ENCODE measurements at regions not wholly inside any gene's neighbourhood (a gene's known extent, or its start where the extent isn't known, plus 50 kb on each side); places are given as distances from the start of the nearest gene placed in this dataset.
A peak's percentile ranks its signal among the peaks of the same experiment; 100 is the strongest.

DNA sequence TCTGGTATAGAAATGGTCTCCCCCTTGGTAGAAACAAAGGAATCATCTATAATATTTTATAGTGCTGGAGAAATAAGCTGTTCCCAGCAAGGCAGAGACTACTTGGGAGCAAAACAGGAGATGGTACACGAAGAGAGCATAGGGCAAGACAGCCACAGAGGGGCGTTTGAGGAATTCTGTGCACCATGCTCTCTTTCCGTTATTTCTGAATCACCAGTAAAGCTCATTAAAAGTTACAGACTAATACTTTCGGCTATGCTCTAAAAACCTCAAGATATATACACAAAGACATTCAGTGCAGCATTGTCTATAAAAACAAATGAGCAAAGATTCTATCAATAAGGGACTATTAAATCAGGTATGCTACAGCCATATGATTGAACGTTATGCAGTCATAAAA lies 68.5 kb upstream of the FHIP2A start:
- Histone ChIP-seq H3K4me2 (no peak overlapping the region), H2AFZ (no peak overlapping the region), H3K79me2 (no peaks in the 10 kb centered on the region), H3K36me3 (replicated peaks; ENCODE audit: insufficient read depth, low read depth) (no peaks in the 10 kb centered on the region), H4K20me1 (ENCODE audit: insufficient read depth, poor library complexity, severe bottlenecking) (no peaks in the 10 kb centered on the region), H3K9me3 (ENCODE audit: low read depth) (no peaks in the 10 kb centered on the region), H3K4me1 (ENCODE audit: insufficient read depth) (peaks cover 7% of the 10 kb centered on the region), H3K27me3 (no peaks in the 10 kb centered on the region), H3K4me3 (no peak overlapping the region), H3K9me2 (replicated peaks; ENCODE audit: insufficient read depth) (no peaks in the 10 kb centered on the region), H3K27ac (no peak overlapping the region)
- 71% methylated on average over 5 of the region's 5 CpGs for WGBS (ENCODE audit: low lambda C conversion rate, missing lambda C conversion rate)
- DNase-seq (ENCODE audit: low spot score), result no peak
- TF ChIP-seq EZH2phosphoT487 (IDR thresholded peaks at IDR 0.05; ENCODE audit: low read depth, severe bottlenecking, unreplicated experiment) (no peak), EZH2 (IDR thresholded peaks at IDR 0.05; ENCODE audit: borderline replicate concordance) (no peak)
- TF ChIP-seq, protein P1, sequence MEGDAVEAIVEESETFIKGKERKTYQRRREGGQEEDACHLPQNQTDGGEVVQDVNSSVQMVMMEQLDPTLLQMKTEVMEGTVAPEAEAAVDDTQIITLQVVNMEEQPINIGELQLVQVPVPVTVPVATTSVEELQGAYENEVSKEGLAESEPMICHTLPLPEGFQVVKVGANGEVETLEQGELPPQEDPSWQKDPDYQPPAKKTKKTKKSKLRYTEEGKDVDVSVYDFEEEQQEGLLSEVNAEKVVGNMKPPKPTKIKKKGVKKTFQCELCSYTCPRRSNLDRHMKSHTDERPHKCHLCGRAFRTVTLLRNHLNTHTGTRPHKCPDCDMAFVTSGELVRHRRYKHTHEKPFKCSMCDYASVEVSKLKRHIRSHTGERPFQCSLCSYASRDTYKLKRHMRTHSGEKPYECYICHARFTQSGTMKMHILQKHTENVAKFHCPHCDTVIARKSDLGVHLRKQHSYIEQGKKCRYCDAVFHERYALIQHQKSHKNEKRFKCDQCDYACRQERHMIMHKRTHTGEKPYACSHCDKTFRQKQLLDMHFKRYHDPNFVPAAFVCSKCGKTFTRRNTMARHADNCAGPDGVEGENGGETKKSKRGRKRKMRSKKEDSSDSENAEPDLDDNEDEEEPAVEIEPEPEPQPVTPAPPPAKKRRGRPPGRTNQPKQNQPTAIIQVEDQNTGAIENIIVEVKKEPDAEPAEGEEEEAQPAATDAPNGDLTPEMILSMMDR (IDR thresholded peaks at IDR 0.05; ENCODE audit: poor library complexity), result no peak

GRCh38 chr10:114754445-114755320 lies 66.9 kb upstream of the FHIP2A start:
- H3K4me3 ChIP-seq, result no peak overlapping the region
- no peaks in the 10 kb centered on the region for H3K9me3 ChIP-seq (ENCODE audit: low read depth)
- no peaks in the 10 kb centered on the region for H4K20me1 ChIP-seq (ENCODE audit: insufficient read depth, poor library complexity, severe bottlenecking)
- H3K36me3 ChIP-seq (replicated peaks; ENCODE audit: insufficient read depth, low read depth), result no peaks in the 10 kb centered on the region
- H3K9me2 ChIP-seq (replicated peaks; ENCODE audit: insufficient read depth), result no peaks in the 10 kb centered on the region
- H3K79me2 ChIP-seq, result no peaks in the 10 kb centered on the region
- H3K27ac ChIP-seq, result peak overlapping the region; percentile 72
- no peak overlapping the region for H2AFZ ChIP-seq
- WGBS (ENCODE audit: low lambda C conversion rate, missing lambda C conversion rate), result 77% methylated on average over 15 of the region's 15 CpGs
- peaks cover 7% of the 10 kb centered on the region for H3K4me1 ChIP-seq (ENCODE audit: insufficient read depth)
- TF ChIP-seq EZH2phosphoT487 (IDR thresholded peaks at IDR 0.05; ENCODE audit: low read depth, severe bottlenecking, unreplicated experiment) (no peak), EZH2 (IDR thresholded peaks at IDR 0.05; ENCODE audit: borderline replicate concordance) (no peak)
- TF ChIP-seq, protein P1 (IDR thresholded peaks at IDR 0.05; ENCODE audit: poor library complexity), result no peak
- peak; percentile 35 for DNase-seq (ENCODE audit: low spot score)
- H3K4me2 ChIP-seq, result peak overlapping the region; percentile 39
- no peaks in the 10 kb centered on the region for H3K27me3 ChIP-seq

GRCh38 chr10:114755537-114755936 lies 66.0 kb upstream of the FHIP2A start:
- WGBS (ENCODE audit: low lambda C conversion rate, missing lambda C conversion rate), result 90% methylated on average over 7 of the region's 7 CpGs
- H3K9me3 ChIP-seq (ENCODE audit: low read depth), result no peaks in the 10 kb centered on the region
- TF ChIP-seq, protein P1 (IDR thresholded peaks at IDR 0.05; ENCODE audit: poor library complexity), result no peak
- TF ChIP-seq EZH2 (IDR thresholded peaks at IDR 0.05; ENCODE audit: borderline replicate concordance) (no peak), EZH2phosphoT487 (IDR thresholded peaks at IDR 0.05; ENCODE audit: low read depth, severe bottlenecking, unreplicated experiment) (no peak)
- H3K79me2 ChIP-seq, result no peaks in the 10 kb centered on the region
- H3K4me2 ChIP-seq, result no peak overlapping the region
- no peaks in the 10 kb centered on the region for H3K9me2 ChIP-seq (replicated peaks; ENCODE audit: insufficient read depth)
- DNase-seq (ENCODE audit: low spot score), result no peak
- H3K4me3 ChIP-seq, result no peak overlapping the region
- no peaks in the 10 kb centered on the region for H4K20me1 ChIP-seq (ENCODE audit: insufficient read depth, poor library complexity, severe bottlenecking)
- H2AFZ ChIP-seq, result no peak overlapping the region
- H3K4me1 ChIP-seq (ENCODE audit: insufficient read depth), result peaks cover 7% of the 10 kb centered on the region
- H3K27me3 ChIP-seq, result no peaks in the 10 kb centered on the region
- peak overlapping the region; percentile 72 for H3K27ac ChIP-seq
- no peaks in the 10 kb centered on the region for H3K36me3 ChIP-seq (replicated peaks; ENCODE audit: insufficient read depth, low read depth)
